Right renal cortex interstitium (tissue), 3 donors: ENCODE measurements at regions not wholly inside any gene's neighbourhood (a gene's known extent, or its start where the extent isn't known, plus 50 kb on each side); places are given as distances from the start of the nearest gene placed in this dataset.
"Not testable (repeated sequence)": the region's sequence is repeated elsewhere in the genome, so short reads cannot be mapped to it uniquely, and the experiment has no call there.

Source experiments
- DNase-seq, 3 donors: peaks; one replicate each; pipeline ENCODE4 v3.0.0-alpha.2; 2013; ENCODE audit warnings: low read depth in 3 of 3, low spot score in 2 of 3

- DNase-seq: no peak
Observed at GRCh38 chr3:81839504-81840094, 78.2 kb upstream of the GBE1 start.

DNA sequence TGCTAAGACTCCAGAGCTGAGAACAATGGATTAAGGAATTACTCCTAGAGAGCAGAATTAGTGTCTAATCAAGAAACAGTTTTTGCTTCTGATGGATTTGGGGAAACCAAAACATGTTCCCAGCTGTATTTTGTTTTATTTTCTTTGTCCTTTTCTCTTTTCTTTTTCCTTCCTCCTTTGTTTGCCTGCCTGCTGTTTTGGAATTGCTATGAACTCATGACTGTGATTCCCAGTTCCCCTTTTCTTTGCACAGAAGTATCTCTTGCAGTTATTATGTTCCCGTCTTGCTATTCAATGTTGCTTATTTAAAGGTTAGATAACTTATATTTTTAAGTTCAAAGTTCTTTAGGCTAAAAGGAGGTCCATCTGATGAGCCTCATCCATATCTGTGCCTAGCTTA lies 77.0 kb upstream of the GBE1 start:
- DNase-seq: no peak

GRCh38 chr3:81837071-81837593 lies 75.7 kb upstream of the GBE1 start:
- DNase-seq: no peak

GRCh38 chr3:81829937-81830336 lies 68.5 kb upstream of the GBE1 start:
- no peak for DNase-seq

- not testable (repeated sequence) for DNase-seq
Observed at GRCh38 chr3:81829272-81829671, 67.8 kb upstream of the GBE1 start.

DNA sequence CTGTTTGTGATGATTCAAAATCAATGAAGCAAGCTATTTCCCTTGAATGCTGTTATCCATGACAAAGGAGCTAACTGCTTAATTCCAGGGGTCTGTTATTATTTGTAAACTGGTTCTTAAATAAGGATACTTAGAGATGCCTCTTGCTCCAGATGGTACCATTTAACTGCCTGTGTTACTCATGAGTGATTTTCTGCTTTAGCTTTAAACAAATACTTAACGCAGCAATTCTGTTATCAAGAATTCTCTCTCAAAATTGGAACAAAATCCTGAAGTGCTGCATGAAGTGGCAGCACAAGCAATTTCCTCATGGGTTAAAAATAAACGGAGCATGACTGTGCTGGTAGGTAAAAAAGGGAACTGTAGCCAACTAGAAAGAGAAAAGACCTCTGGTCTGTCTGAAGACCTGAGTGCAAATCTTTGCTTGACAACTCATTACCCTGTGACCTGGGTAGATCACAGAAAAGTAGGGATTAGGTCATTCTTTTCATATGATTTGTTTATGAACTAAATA lies 62.5 kb upstream of the GBE1 start:
- peak in 1 of 3 donors; percentile 26 for DNase-seq

GRCh38 chr3:81823086-81823485 lies 61.6 kb upstream of the GBE1 start:
- DNase-seq: no peak

DNA sequence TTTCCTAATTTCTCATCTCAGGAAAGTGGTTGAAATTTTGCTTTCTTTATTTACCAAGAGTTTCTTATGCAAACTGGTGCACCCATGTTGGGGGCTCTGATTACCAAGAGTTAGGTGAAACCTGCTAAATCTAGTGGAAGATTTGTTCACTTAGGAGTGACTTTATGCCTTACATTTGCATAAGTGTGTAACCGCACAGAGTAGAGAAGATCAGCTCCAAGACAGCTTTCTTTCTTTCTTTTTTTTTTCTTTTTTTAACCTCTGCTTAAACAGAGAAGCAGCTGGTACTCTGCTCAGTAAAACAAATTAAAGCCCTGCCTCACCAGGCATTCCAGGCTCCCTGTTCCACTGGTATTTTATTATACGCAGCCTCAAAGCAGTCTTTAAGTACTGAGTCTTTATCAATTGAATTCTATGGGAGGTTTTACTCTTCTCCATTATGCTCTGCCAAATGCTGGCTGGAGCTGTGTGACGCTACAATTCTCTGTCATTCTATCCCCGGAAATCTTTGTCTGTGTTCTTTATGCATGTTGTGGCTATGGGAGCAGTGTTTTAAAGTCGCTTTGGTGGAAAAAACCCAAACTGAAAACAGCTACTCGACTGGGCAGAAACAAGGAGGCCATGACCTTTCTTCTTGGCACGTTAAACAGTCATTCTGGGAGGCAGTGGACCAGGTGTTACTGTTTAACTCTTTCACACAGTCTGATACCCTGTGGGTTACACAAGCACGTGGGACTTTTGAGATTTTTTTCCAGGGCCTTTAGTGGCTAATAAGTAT lies 55.2 kb upstream of the GBE1 start:
- DNase-seq: peak; percentile 47 to 72 (median 48)

- not testable (repeated sequence) for DNase-seq
Observed at GRCh38 chr3:81812098-81812497, 50.7 kb upstream of the GBE1 start.
